Testis (tissue), 2 donors: ENCODE measurements at regions not wholly inside any gene's neighbourhood (a gene's known extent, or its start where the extent isn't known, plus 50 kb on each side); places are given as distances from the start of the nearest gene placed in this dataset.

Source experiments
- POLR2A ChIP-seq: fragments of 450-650 bp; IDR thresholded peaks from one replicate; pipeline ENCODE4 v1.6.1; 2017; ENCODE audit warnings: antibody characterized with exemption, mild to moderate bottlenecking, moderate library complexity
- TF ChIP-seq, protein P1 (sequence below), 3 experiments: fragments of 450-650 bp in 2 of 3; fragments of 200-600 bp in 1 of 3; sonication (generic) in 1 of 3; IDR thresholded peaks; one replicate each; pipeline ENCODE4 v1.5.1; 2016 to 2019; ENCODE audit warnings: antibody characterized with exemption in 3 of 3, mild to moderate bottlenecking in 2 of 3, moderate library complexity in 1 of 3

DNA sequence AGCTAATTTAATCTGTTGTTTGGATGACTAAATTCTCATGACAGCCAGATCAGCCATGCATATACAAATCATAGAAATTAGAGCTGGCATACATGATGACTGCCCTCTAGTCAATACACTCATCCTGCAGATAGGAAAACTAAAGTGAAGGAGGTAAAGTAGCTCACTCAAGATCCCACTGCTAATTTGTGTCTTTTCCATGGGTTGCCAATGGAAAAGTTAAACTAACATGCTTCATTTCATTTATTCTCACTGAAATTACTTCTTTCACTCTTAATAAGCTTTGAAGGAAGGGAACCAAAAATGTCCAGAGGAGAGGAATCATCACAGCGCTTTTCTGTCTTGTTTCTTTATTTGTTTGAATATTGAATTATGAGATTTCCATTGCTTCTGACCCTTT lies 308.2 kb downstream of the GJA1 start:
- TF ChIP-seq, protein P1, sequence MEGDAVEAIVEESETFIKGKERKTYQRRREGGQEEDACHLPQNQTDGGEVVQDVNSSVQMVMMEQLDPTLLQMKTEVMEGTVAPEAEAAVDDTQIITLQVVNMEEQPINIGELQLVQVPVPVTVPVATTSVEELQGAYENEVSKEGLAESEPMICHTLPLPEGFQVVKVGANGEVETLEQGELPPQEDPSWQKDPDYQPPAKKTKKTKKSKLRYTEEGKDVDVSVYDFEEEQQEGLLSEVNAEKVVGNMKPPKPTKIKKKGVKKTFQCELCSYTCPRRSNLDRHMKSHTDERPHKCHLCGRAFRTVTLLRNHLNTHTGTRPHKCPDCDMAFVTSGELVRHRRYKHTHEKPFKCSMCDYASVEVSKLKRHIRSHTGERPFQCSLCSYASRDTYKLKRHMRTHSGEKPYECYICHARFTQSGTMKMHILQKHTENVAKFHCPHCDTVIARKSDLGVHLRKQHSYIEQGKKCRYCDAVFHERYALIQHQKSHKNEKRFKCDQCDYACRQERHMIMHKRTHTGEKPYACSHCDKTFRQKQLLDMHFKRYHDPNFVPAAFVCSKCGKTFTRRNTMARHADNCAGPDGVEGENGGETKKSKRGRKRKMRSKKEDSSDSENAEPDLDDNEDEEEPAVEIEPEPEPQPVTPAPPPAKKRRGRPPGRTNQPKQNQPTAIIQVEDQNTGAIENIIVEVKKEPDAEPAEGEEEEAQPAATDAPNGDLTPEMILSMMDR (IDR thresholded peaks at IDR 0.05), result no peak
- TF ChIP-seq POLR2A, result no peak
